Endometrium (tissue), 2 donors: ENCODE measurements at regions not wholly inside any gene's neighbourhood (a gene's known extent, or its start where the extent isn't known, plus 50 kb on each side); places are given as distances from the start of the nearest gene placed in this dataset.
"Not testable (repeated sequence)": the region's sequence is repeated elsewhere in the genome, so short reads cannot be mapped to it uniquely, and the experiment has no call there.

Experiments used
- FAIRE-seq: peaks from 2 replicates; lab custom pipeline; 2012; peaks lifted over from hg19 to GRCh38; lab: Jason Lieb, UNC
- donor health status: control.
- donor health status: control.

DNA sequence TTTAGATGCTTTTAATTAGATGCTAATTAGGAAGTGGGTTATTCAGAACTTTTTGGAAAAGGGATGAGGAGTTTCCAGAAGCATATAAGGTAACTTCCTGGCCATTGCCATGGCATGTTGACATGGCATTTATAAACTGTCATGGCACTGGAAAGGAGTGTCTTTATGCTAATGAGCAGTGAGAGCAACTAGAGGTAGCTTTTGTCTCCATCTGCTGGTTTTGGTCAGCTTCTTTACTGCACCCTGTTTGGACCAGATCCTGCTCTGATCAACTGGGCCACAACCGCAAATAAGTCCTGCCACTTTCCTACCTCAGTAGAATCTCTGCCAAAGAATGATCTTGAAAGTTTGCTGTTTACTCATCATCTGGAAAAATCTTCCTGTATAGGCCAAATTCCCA, 193.6 kb downstream of the FAM72C start:
- not testable (repeated sequence) for FAIRE-seq

DNA sequence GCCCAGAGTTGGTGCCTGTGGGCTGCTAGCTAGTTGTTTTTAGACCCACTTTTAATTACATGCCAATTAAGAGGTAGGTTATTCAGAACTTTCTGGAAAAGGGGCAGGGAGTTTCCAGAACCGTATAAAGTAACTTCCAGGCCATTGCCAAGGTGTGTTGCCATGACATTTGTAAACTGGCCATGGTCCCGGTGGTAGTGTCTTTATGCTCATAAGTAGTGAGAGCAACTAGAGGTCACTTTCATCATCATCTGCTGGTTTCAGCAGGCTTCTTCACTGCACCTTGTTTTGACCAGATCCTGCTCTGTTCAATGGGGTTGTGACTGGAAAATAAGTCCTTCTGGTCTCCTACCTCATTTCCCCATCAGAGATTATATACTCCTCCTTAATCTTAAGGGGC, 207.0 kb downstream of the FAM72C start:
- FAIRE-seq = not testable (repeated sequence)

DNA sequence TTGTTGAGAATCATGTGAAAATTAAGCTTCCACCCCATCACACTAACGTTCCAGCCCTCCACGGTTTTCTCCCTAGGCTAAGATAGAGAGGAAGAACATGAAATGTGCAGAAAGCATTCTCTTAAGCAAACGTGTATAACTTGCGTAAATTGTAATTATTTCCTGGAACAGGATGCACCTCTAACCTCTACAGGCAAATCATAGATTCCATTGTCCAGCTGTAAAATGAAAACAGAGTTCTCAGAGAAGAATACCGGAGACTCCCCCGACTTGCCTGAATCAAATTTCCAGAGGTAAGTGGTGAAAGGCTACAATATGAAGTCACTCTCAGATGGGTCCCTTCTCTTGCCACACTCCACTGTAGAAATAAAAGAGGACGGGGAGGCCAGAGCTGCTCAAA, 211.4 kb downstream of the FAM72C start:
- FAIRE-seq = not testable (repeated sequence)

DNA sequence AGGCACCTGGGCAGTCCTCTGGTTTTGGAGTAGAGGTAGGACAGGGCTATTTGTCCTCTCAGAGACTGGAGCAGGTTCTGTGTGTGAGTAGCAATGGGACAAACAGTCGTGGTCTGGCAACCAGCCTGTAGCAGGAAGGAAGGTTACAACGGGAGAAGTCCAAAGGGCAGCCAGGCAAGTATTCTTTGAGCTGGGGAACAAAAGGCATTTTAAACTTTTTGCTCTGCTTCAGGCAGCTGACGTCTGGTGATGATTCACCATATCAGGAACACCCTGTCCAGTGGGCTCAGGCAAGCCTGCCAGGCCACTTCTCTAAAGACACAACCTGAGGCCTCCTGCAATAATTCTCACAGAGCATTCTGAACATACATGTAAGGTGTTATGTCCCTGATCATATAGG, 215.8 kb downstream of the FAM72C start:
- FAIRE-seq = not testable (repeated sequence)

DNA sequence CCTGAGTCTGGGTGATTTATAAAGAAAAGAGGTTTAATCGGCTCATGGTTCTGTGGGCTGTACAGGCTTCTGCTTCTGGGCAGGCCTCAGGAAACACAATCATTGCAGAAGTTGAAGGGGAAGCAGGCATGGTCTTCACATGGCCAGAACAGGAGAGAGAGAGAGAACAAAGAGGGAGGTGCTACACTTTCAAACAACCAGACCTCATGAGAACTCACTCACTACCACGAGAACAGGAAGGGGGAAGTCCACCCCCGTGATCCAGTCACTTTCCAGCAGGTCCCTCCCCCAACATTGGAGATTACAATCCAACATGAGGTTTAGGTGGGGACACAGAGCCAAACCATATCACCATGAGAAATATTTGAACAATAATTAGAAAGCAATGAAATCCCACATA, 222.9 kb downstream of the FAM72C start:
- no peak for FAIRE-seq

DNA sequence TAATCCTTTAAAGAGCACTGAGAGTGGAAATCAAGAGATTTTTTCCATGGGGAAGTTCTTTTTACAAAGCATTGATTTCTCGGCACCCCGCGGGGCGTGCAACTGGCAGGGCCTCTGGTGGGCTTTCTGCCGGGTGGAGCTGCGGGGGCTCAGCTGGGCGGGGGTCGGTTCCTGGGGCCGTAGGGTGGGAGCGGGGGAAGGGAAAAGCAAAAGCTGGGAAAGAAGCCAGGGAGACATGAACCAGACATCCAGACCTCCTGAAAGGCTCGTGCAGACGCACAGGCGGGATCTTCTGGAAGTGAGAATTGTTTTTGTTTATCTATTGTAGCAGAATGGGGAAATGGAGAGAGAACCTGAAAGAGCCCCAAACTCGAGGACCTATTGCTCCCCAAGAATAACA, 235.2 kb downstream of the FAM72C start:
- no peak for FAIRE-seq

DNA sequence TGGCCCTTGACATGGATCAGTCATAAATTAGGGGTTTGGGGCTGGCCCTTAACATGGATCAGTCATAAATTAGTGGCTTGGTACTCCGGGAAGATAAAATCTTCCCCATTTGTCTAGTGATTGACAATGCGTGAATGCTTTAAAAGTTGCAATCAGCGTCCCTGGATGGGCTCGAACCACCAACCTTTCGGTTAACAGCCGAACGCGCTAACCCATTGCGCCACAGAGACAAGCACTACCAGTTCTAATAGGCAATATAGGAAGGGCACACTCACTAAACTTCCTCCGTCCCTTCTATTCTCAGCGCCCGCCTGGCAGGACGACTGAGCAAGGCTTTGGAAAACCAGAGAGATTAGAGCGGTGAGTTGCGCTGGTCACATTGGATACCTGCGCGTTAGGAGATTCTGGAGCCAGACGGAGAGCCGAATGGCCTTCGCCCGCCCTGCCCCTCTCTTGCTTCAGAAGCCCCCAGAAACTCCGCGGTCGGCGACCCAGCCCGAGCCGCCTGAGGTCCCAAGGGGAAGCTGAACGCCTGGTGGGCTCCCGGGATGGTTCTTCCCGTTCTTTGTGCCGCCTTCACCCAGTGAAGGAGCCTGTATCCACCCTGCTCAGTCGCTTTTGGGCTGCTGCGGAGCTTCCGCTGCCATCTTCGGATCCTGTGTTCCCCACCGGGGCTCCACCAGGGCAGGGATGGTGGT, 235.9 kb downstream of the FAM72C start:
- no peak for FAIRE-seq

DNA sequence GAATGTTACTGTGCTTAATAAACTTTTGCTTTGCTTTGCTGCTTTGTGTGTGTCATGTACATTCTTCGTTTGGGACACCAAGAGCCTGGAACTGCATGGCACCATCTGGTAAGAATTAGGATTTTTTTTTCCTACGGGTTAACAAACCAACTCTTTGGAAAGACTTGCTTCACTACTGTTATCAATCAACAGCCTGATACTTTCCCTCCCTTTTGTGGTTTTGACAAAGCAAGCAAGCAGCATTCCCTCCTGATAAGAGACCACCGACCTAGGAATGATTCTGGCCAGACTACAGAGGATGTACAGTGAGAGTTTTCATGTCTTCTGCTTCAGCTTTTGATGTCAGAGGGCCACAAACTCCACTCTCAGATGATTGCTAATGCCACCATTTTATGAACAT, 237.5 kb downstream of the FAM72C start:
- not testable (repeated sequence) for FAIRE-seq

DNA sequence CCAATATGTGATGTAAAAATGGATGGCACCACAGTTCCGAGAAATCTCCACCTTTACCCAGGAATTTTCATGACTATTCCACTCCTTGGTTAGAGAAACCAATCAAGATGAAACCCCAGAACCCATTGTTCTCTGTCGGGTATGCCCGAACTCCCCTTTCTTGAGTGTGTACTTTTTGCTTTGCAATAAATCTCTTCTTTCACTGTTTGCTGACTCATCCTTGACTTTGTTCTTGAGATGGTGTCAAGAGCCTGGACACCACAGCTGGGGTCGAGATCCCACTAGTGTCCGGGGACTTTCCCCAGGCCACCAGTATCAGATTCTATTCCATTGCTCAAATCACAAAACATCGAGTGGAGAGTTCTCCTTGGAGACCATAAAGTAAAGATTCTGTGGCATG, 240.9 kb downstream of the FAM72C start:
- not testable (repeated sequence) for FAIRE-seq

DNA sequence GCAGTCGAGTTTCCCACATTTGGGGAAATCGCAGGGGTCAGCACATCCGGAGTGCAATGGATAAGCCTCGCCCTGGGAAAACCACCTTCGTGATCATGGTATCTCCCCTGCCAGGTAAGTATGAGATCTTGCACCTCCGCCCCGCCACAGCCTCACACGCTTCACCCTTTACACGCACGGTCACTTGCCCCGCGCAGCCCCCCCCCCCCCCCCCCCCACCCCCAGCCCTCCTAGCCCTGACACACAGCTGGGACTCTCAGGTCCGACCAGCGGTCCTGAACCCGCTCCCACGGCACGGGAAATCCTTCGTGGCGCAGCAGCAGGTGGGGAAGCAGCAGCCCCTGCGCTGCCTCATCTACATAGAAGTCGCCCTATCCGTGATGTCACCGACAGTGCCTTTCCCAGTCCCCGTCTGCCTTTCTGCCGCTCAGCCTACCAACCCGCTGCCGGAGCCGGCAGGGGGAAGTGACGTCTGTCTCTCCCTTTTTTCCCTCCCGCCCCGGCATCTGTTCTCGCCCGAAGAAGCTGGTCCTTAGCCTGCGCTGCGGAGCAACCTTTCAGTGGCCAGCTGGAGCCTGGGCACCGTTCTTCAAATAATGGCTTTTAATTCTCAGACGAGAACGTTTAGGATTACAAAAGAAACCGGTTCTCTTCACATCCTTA, 242.2 kb downstream of the FAM72C start:
- peak; percentile 46 for FAIRE-seq

DNA sequence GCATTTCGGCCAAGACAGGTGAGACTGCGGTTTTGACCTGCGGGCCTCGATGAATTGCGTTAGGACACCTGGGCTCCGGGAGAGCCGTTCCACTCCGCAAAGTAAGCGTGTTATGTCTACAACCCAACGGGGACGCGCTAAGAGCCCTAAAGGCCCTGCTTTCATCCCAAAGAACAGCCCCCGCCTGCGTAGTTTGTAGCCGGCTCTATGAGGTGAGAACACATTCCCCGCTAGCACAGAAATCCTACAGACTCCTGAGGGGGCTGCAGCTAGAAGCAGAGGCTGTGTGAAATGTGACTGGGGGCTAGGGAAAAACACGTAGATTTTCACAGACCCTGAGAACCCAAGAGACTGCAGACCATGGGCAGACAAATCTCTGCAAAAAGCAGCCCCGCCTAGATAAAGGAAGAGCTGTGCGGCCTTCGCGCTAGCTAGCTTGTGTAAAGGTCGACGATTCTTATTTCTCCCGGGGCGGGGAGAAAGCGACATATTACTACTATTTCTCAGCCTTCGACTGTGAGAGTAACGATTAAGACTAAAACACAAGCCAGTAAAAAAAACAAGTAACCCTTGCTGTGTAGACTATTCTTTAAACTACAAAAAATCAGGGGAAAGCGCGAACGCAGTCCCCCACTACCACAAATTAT, 242.9 kb downstream of the FAM72C start:
- FAIRE-seq = not testable (repeated sequence)

DNA sequence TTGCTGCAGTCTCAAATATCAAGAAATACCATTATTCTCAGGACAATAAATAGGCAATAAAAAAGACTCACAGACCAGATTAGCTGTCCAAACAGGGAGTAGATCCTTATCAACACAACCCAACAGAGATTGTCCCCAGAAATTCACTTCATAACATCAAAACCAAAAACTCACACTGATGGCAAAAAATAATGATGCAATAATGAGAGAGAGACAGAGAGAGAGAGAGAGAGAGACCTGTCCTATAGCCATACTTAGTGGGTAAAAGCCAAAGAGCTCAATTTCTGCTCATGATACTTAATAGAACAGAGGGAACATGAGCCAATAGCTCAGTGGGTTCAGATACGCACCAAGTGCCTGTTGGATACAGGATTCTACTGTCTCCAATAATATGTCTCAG, 244.5 kb downstream of the FAM72C start:
- no peak for FAIRE-seq

DNA sequence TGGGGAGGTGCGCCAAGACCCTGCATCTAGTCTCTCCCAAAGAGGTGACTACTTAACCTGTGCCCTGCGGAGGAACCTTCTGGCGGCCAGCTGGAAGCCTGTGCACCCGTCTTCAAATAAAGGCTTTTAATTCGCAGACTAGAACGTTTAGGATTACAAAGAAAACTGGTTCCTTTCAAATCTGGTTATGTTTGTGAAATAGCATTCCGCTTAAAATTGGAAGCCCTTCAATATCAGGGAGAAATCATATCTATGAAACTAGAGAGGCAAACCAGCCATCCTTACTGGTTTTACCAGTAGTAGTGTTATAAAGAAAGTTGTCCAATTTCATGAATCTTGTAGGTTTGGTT, 250.8 kb downstream of the FAM72C start:
- FAIRE-seq = no peak

DNA sequence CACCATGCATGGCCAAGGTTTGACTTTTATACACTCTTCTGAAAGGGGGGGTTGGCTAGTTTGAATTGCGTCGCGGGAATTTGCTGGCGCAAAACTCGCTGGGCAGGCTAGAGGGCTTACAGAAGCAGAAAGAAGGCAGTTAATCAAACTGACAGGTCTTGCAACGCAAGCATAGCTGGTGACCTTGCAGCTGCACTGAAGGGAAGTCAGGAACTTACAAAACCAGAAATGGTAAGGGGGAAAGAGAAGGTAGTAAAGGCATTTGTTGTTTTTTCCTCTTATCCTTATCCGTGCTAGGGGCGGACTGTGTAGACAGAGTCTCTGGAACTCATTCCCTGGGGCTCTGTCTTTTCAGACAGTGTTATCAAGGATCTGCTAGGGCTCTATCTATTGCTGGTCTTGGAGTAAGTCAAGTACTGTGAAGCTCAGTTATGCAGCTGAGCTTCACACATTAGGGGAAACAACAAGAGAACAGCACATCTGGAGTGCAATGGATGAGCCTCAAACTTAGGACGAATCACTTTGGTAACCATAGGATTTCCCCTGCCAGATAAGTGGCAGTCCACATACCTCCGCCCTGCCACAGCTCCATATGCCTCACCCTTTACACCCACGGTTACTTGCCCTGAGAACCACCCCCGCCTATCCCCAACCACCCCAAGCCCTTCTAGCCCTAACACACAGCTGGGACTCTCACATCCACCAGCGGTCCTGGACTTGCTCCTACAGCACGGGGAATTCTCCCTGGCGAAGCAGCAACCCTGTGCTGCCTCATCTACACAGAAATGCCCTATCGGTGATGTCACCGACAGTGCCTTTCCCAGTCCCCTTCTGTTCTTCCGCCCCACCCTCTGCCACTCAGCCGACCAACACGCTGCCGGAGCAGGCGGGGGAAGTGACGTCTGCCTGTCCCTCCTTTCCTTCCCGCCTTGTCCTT, 251.4 kb downstream of the FAM72C start:
- FAIRE-seq = no peak

DNA sequence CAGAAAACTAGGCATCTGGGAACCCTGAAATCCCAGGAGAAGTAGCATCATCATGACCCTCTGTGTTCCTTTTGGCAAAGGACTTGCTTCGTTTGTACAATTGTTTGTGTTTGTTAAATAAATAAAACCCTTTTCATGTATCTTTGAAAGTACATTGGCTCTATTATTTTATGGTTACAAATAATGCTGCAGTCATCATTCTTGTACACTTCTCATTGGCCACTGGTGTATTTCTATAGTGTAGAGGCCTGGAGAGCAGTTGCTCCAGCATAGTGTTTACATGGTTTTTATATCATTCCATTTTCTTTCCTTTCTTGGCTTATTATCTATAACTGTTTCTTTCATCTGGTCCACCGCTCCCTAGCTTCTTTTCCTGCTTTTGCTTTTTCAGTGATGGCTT, 253.3 kb downstream of the FAM72C start:
- FAIRE-seq = no peak

DNA sequence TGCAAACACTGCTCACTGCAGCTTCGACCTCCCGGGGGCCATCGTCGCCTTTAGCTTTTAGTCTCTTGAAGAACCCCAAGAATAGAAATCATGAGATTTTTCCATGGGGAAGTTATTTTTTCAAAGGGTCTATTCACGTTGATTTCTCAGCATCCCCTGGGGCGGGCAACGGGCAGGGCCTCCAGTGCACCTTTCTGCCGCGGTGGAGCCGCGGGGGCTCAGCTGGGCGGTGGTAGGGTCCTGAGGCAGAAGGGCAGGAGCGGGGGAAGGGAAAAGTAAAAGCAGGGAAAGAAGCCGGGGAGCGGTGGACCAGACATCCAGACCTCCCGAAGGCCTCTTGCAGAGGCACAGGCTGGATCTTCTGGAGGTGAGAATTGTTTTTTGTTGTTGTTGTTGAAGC, 253.8 kb downstream of the FAM72C start:
- no peak for FAIRE-seq

DNA sequence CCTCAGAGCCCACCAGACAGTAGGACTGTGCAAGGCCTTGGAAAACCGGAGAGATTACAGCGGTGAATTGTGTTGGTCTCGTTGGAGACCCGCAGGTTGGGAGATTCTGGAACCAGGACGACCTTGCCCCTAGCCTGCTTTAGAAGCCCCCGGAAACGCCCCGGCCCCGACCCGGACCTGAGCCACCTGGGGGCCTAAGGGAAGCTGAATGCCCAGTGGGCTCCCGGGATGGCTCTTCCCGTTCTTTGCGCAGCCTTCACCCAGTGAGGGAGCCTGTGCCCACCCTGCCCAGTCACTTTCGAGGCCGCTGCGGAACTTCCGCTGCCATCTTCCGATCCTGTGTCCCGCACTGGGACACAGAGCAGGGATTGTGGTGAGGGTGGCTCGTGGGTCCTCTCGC, 254.4 kb downstream of the FAM72C start:
- no peak for FAIRE-seq

DNA sequence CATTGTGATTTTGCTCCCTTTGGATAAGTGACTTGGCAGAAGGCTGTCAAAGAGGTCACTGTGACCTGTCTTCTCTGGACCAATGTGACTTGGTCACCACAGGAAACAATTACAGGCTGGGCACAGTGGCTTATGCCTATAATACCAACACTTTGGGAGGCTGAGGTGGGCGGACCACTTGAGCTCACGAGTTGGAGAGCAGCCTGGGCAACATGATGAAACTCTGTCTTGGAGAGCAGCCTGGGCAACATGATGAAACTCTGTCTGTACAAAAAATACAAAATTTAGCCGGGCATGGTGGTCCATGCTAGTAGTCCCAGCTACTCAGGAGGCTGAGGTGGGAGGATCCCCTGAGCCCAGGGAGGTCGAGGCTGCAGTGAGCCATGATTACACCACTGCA, 256.9 kb downstream of the FAM72C start:
- FAIRE-seq = not testable (repeated sequence)

DNA sequence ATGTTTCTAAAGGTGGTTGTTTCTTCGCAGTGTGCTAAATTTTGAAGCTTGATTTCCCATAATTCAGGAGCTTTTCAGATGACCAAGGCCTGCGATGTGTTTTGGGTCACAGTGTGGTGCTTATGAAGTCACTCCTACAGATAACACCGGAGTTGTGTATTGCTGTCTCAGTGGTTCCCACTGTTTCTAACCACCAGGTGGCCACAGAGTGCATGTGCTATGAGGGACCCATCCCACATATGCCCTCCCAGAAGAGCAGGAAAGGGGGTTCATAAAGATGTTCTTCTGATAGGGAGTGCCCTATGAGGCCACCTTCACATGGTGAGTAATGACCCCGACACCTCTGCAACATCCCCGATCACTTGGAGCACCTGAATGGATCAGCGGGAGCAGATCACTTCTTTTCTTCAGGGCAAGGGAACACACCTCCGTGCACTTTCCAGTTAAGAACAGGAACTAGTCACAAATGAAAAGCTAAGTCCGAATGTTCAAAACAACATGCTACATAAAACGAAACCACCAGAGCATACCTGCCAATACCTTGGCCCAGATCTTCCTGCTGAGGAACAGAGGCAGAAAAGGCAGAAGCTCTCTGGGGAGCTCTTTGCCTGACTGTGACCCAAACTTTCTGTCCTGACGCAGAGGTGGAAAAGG, 262.1 kb downstream of the FAM72C start:
- FAIRE-seq = peak; percentile 73

DNA sequence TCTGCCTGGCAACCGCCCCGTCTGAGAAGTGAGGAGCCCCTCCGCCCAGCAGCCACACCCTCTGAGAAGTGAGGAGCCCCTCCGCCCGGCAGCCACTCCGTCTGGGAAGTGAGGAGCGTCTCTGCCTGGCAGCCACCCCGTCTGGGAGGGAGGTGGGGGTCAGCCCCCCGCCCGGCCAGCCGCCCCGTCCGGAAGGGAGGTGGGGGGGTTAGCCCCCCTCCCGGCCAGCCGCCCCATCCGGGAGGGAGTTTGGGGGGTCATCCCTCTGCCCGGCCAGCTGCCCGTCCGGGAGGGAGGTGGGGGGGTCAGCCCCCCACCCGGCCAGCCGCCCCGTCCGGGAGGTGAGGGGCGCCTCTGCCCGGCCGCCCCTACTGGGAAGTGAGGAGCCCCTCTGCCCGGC, 269.0 kb downstream of the FAM72C start:
- not testable (repeated sequence) for FAIRE-seq

DNA sequence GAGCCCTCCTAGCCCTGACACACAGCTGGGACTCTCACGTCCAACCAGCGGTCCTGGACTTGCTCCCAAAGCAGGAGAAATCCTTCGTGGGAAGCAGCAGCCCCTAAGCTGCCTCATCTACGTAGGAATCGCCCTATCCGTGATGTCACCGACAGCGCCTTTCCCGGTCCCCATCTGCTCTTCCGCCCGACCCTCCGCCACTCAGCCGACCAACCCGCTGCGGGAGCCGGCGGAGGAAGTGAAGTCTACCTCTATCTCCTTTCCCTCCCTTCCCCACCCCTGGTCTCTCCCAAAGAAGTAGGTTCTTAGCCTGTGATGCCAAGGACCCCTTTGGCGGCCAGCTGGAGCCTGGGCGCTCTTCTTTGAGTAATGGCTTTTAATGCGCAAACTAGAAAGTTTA, 272.1 kb downstream of the FAM72C start:
- FAIRE-seq = no peak

DNA sequence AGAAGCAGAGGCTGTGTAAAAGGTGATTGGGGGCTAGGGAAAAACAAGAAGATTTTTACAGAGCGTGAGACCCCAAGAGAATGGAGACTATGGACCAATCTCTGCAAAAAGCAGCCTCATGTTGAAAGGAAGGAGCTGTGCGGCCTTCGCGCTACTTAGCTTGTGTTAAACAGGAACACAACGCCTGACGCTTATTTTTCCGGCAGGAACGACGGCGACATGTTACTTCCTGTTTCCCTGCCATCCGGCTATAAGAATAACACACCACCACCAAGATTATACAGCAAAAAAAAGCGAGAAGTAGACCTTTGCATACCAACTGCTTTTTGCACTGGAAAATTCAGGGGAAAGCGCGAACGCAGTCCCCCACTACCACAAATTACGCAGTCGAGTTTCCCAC, 272.7 kb downstream of the FAM72C start:
- FAIRE-seq = no peak
